ENCODE measurements at regions not wholly inside any gene's neighbourhood (a gene's known extent, or its start where the extent isn't known, plus 50 kb on each side); places are given as distances from the start of the nearest gene placed in this dataset.

- ChIA-PET CTCF (no interaction called here), POLR2A (no interaction called here)
- intact Hi-C loops (cut with micrococcal nuclease; ENCODE audit: unreplicated experiment), result no loop called here
- no peaks in the 10 kb centered on the region for H3K36me3 ChIP-seq (ENCODE audit: control insufficient read depth, insufficient read depth, low read length)
- TF ChIP-seq SIN3A (IDR thresholded peaks at IDR 0.05; ENCODE audit: borderline replicate concordance, insufficient read depth, low read depth, low read length) (no peak), POLR2AphosphoS5 (IDR thresholded peaks at IDR 0.05; ENCODE audit: low read depth, low read length) (no peak), REST (IDR thresholded peaks at IDR 0.05; ENCODE audit: insufficient read depth in 1 of 2, low read depth in 2 of 2, low read length in 1 of 2) (no peak), TCF7L2 (IDR thresholded peaks at IDR 0.05; ENCODE audit: low read depth, low read length) (no peak)
- no TSS peak for BruUV-seq (replicated peaks)
- H3K27ac ChIP-seq (ENCODE audit: low read length), result no peak overlapping the region
- no peaks in the 10 kb centered on the region for H3K4me1 ChIP-seq (ENCODE audit: control insufficient read depth, insufficient read depth, low read length)
- in situ Hi-C loops (cut with HindIII; ENCODE audit: low pct_unique_long_range_greater_than_20kb, low sequenced_read_pairs), result no loop called here
- ATAC-seq (no peak), DNase-seq (ENCODE audit: low read depth, low spot score) (no peak)
- H3K9me3 ChIP-seq (ENCODE audit: control insufficient read depth, insufficient read depth, low read depth, low read length), result no peaks in the 10 kb centered on the region
- no peak overlapping the region for H3K4me3 ChIP-seq (ENCODE audit: low read depth in 2 of 2, low read length in 2 of 2)
- H3K27me3 ChIP-seq (ENCODE audit: control insufficient read depth, insufficient read depth, low read length), result no peaks in the 10 kb centered on the region
These were observed 181.8 kb downstream of the SYK start for GRCh38 chr9:90983394-90983793.

- no peaks in the 10 kb centered on the region for H3K27me3 ChIP-seq (ENCODE audit: control insufficient read depth, insufficient read depth, low read length)
- DNase-seq (ENCODE audit: low read depth, low spot score) (no peak), ATAC-seq (no peak)
- no TSS peak for BruUV-seq (replicated peaks)
- no peaks in the 10 kb centered on the region for H3K36me3 ChIP-seq (ENCODE audit: control insufficient read depth, insufficient read depth, low read length)
- no peaks in the 10 kb centered on the region for H3K4me1 ChIP-seq (ENCODE audit: control insufficient read depth, insufficient read depth, low read length)
- no peak overlapping the region for H3K4me3 ChIP-seq (ENCODE audit: low read depth in 2 of 2, low read length in 2 of 2)
- no peak for TF ChIP-seq POLR2AphosphoS5 (IDR thresholded peaks at IDR 0.05; ENCODE audit: low read depth, low read length)
- TF ChIP-seq SIN3A (IDR thresholded peaks at IDR 0.05; ENCODE audit: borderline replicate concordance, insufficient read depth, low read depth, low read length), result no peak
- no peak for TF ChIP-seq REST (IDR thresholded peaks at IDR 0.05; ENCODE audit: insufficient read depth in 1 of 2, low read depth in 2 of 2, low read length in 1 of 2)
- TF ChIP-seq, protein P1, sequence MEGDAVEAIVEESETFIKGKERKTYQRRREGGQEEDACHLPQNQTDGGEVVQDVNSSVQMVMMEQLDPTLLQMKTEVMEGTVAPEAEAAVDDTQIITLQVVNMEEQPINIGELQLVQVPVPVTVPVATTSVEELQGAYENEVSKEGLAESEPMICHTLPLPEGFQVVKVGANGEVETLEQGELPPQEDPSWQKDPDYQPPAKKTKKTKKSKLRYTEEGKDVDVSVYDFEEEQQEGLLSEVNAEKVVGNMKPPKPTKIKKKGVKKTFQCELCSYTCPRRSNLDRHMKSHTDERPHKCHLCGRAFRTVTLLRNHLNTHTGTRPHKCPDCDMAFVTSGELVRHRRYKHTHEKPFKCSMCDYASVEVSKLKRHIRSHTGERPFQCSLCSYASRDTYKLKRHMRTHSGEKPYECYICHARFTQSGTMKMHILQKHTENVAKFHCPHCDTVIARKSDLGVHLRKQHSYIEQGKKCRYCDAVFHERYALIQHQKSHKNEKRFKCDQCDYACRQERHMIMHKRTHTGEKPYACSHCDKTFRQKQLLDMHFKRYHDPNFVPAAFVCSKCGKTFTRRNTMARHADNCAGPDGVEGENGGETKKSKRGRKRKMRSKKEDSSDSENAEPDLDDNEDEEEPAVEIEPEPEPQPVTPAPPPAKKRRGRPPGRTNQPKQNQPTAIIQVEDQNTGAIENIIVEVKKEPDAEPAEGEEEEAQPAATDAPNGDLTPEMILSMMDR (IDR thresholded peaks at IDR 0.05), result no peak
- TF ChIP-seq TCF7L2 (IDR thresholded peaks at IDR 0.05; ENCODE audit: low read depth, low read length), result no peak
- H3K27ac ChIP-seq (ENCODE audit: low read length), result no peak overlapping the region
- intact Hi-C loops (cut with micrococcal nuclease; ENCODE audit: unreplicated experiment) (no loop called here), in situ Hi-C loops (cut with HindIII; ENCODE audit: low pct_unique_long_range_greater_than_20kb, low sequenced_read_pairs) (no loop called here)
- ChIA-PET POLR2A (interaction anchor here (0.7 kb wide), 1 partner anchor 177 kb away, joined by 6 read pairs; no protein-coding TSS in a partner anchor), CTCF (interaction anchor here (0.6 to 1.2 kb wide), 2 partner anchors 126 to 440 kb away, joined by 3 to 5 read pairs; no protein-coding TSS in a partner anchor)
- H3K9me3 ChIP-seq (ENCODE audit: control insufficient read depth, insufficient read depth, low read depth, low read length), result no peaks in the 10 kb centered on the region
These were observed 184.0 kb downstream of the SYK start for GRCh38 chr9:90985631-90986030.
